C4-2B (cell line): ENCODE measurements at regions not wholly inside any gene's neighbourhood (a gene's known extent, or its start where the extent isn't known, plus 50 kb on each side); places are given as distances from the start of the nearest gene placed in this dataset.

ENCODE experiments used
- H3K27ac ChIP-seq: fragments of 450-650 bp; 2 replicates; pipeline ENCODE4 v1.5.1; 2017
- CTCF ChIP-seq: fragments of 450-650 bp; conservative IDR thresholded peaks from 2 replicates; pipeline ENCODE4 v1.5.1; 2017; ENCODE audit warnings: mild to moderate bottlenecking
- ZFX ChIP-seq: fragments of 450-650 bp; IDR thresholded peaks from 2 replicates; pipeline ENCODE4 v1.6.1; 2017

- no peak for TF ChIP-seq ZFX
- TF ChIP-seq CTCF: no peak
Measured at GRCh38 chr18:55779691-55780585, 191.9 kb upstream of the TCF4 start.

GRCh38 chr18:55778788-55779690 lies 191.0 kb upstream of the TCF4 start:
- H3K27ac ChIP-seq: no peak overlapping the region
- no peak for TF ChIP-seq CTCF
- no peak for TF ChIP-seq ZFX

More at GRCh38 chr18:55779691-55780585, 191.9 kb upstream of the TCF4 start:
- no peak overlapping the region for H3K27ac ChIP-seq

DNA sequence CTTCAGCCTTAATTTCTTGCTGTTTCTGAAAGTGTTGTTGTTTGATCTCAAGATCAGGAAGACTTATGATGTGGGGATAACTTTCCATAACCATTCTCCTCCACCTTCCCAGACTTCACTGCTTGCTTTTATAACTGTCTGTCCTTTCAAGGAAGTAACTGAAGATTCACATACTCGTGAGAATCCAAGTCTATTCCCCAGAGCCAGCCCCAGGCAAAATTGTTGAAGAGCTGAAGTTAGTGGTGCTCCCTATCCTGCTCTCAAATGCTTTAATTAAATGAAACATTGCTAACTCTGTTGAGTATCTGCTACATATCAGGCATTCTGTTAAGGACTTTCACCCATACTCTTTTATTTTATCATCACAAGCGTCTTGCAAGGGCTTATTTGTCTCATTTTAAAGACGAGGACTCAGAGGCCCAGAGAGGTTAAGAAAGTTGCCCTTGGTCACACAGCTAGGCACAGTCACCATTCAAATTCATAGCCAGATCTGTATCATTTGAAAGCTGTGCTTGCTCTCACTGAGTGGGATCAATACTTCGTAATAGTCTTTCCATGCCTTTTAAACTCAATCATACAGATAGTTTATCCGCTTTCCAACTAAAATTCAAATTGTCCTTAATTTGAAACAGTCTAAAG lies 189.8 kb upstream of the TCF4 start:
- no peak for TF ChIP-seq ZFX
- TF ChIP-seq CTCF: no peak
- no peak overlapping the region for H3K27ac ChIP-seq

GRCh38 chr18:55775972-55776371 lies 188.0 kb upstream of the TCF4 start:
- no peak for TF ChIP-seq CTCF
- TF ChIP-seq ZFX: no peak

DNA sequence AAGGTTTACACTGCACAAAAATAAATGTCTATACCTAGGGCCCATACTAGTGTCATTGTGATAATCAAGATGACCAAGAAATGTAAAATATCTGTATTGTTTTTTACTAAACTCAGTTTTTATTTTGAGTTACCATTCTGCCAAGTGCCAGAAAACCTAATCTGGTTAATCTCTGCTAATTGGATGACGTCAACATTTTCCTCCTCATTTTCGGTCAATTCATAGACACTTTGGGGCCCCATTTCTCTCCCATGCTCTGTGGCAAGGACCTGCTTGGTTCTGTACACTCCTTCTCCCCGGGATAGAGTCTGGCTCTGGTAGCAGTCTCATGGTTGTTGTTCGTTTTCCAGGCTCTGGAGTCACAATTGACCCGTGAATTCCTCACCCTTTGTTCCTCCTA lies 186.5 kb upstream of the TCF4 start:
- H3K27ac ChIP-seq: no peak overlapping the region
- TF ChIP-seq ZFX: no peak
- TF ChIP-seq CTCF: no peak

More at GRCh38 chr18:55775972-55776371, 188.0 kb upstream of the TCF4 start:
- no peak overlapping the region for H3K27ac ChIP-seq

- TF ChIP-seq ZFX (no peak), CTCF (no peak)
- no peak overlapping the region for H3K27ac ChIP-seq
Measured at GRCh38 chr18:55768255-55768654, 180.3 kb upstream of the TCF4 start.
